WTC11 (cell line): ENCODE measurements at regions not wholly inside any gene's neighbourhood (a gene's known extent, or its start where the extent isn't known, plus 50 kb on each side); places are given as distances from the start of the nearest gene placed in this dataset.

ENCODE experiments used
- ATAC-seq: fragments of 200-7000 bp; cut with Tn5 transposase; 2 replicates; pipeline ENCODE4 v1.10.0; 2021; ENCODE audit warnings: mild to moderate bottlenecking, moderate library complexity
- CTCF ChIA-PET: fragments of 300-600 bp; sonication (Branson Sonifier 250); formaldehyde crosslinking; loops from one replicate; lab custom pipeline; 2021; ENCODE audit warnings: antibody characterized with exemption; lab: Charles Lee
- POLR2A ChIA-PET: fragments of 350-600 bp; sonication (Branson Sonifier 250); formaldehyde crosslinking; loops from one replicate; lab custom pipeline; 2021; ENCODE audit warnings: antibody characterized with exemption; lab: Charles Lee
- DNase-seq: peaks from one replicate; pipeline ENCODE4 v3.0.0; 2021; ENCODE audit warnings: low spot score
- H3K27ac Mint-ChIP-seq: 2 replicates; pipeline ENCODE4 v1.8.0; 2021; ENCODE audit warnings: mixed read lengths
- H3K27me3 Mint-ChIP-seq: 2 replicates; pipeline ENCODE4 v1.8.0; 2021; ENCODE audit warnings: low read depth, mild to moderate bottlenecking, moderate library complexity, mixed read lengths
- H3K36me3 Mint-ChIP-seq: 2 replicates; pipeline ENCODE4 v1.8.0; 2021; ENCODE audit warnings: mixed read lengths
- H3K4me1 Mint-ChIP-seq: 2 replicates; pipeline ENCODE4 v1.8.0; 2022; ENCODE audit warnings: mixed read lengths
- H3K4me3 Mint-ChIP-seq: 2 replicates; pipeline ENCODE4 v1.8.0; 2021; ENCODE audit warnings: mild to moderate bottlenecking, moderate library complexity, mixed read lengths
- H3K9me3 Mint-ChIP-seq: 2 replicates; pipeline ENCODE4 v1.8.0; 2021; ENCODE audit warnings: mixed read lengths
- ATF1 ChIP-seq: sonication (generic); formaldehyde crosslinking; IDR thresholded peaks from 2 replicates; pipeline ENCODE4 v1.8.1; 2023; ENCODE audit warnings: mild to moderate bottlenecking, moderate library complexity, missing genetic modification reagents
- ATF2 ChIP-seq: sonication (generic); formaldehyde crosslinking; IDR thresholded peaks from 2 replicates; pipeline ENCODE4 v1.8.1; 2022; ENCODE audit warnings: low read depth, missing genetic modification reagents, borderline replicate concordance
- CREM ChIP-seq: sonication (generic); formaldehyde crosslinking; IDR thresholded peaks from 2 replicates; pipeline ENCODE4 v1.8.1; 2022; ENCODE audit warnings: mild to moderate bottlenecking, missing genetic modification reagents, moderate library complexity
- ERG ChIP-seq: fragments of 250-450 bp; sonication (Bioruptor Pico); IDR thresholded peaks from 2 replicates; pipeline ENCODE4 v1.8.0; 2021; ENCODE audit warnings: mild to moderate bottlenecking
- ESRRA ChIP-seq: sonication (generic); formaldehyde crosslinking; IDR thresholded peaks from 2 replicates; pipeline ENCODE4 v1.8.1; 2022; ENCODE audit warnings: mild to moderate bottlenecking, missing genetic modification reagents, borderline replicate concordance
- FOXK1 ChIP-seq: sonication (generic); formaldehyde crosslinking; IDR thresholded peaks from 2 replicates; pipeline ENCODE4 v1.8.0; 2022; ENCODE audit warnings: mild to moderate bottlenecking, moderate library complexity, missing genetic modification reagents
- JAZF1 ChIP-seq: fragments of 250-450 bp; sonication (Bioruptor Pico); IDR thresholded peaks from 2 replicates; pipeline ENCODE4 v1.9.0; 2021; ENCODE audit warnings: moderate library complexity, mild to moderate bottlenecking, inconsistent platforms
- JUN ChIP-seq: sonication (generic); formaldehyde crosslinking; IDR thresholded peaks from 2 replicates; pipeline ENCODE4 v1.8.0; 2023; ENCODE audit warnings: mild to moderate bottlenecking, missing genetic modification reagents
- MAX ChIP-seq: sonication (generic); formaldehyde crosslinking; IDR thresholded peaks from 2 replicates; pipeline ENCODE4 v1.8.0; 2022; ENCODE audit warnings: mild to moderate bottlenecking, missing genetic modification reagents
- NR1H2 ChIP-seq: sonication (generic); formaldehyde crosslinking; IDR thresholded peaks from 2 replicates; pipeline ENCODE4 v1.9.0; 2021; ENCODE audit warnings: mild to moderate bottlenecking, moderate library complexity, missing genetic modification reagents
- OVOL2 ChIP-seq: fragments of 250-450 bp; sonication (Bioruptor Pico); IDR thresholded peaks from 2 replicates; pipeline ENCODE4 v1.9.0; 2021; ENCODE audit warnings: mild to moderate bottlenecking, borderline replicate concordance
- PRDM15 ChIP-seq: sonication (generic); formaldehyde crosslinking; IDR thresholded peaks from 2 replicates; pipeline ENCODE4 v1.8.0; 2022; ENCODE audit warnings: missing genetic modification reagents
- SOX15 ChIP-seq: fragments of 250-450 bp; sonication (Bioruptor Pico); IDR thresholded peaks from 2 replicates; pipeline ENCODE4 v1.9.0; 2021; ENCODE audit warnings: mild to moderate bottlenecking
- ZNF121 ChIP-seq: sonication (generic); formaldehyde crosslinking; IDR thresholded peaks from 2 replicates; pipeline ENCODE4 v1.8.0; 2023; ENCODE audit warnings: missing genetic modification reagents
- ZNF232 ChIP-seq: sonication (generic); formaldehyde crosslinking; IDR thresholded peaks from 2 replicates; pipeline ENCODE4 v1.8.0; 2022; ENCODE audit warnings: mild to moderate bottlenecking, missing genetic modification reagents
- TF ChIP-seq, protein P1 (sequence below): fragments of 250-450 bp; sonication (Bioruptor Pico); IDR thresholded peaks from 2 replicates; pipeline ENCODE4 v1.9.0; 2021; ENCODE audit warnings: mild to moderate bottlenecking
- TF ChIP-seq, protein P2 (sequence below): sonication (generic); formaldehyde crosslinking; conservative IDR thresholded peaks from 2 replicates; pipeline ENCODE4 v1.8.1; 2023; ENCODE audit warnings: mild to moderate bottlenecking, low read depth, missing genetic modification reagents, moderate library complexity

DNA sequence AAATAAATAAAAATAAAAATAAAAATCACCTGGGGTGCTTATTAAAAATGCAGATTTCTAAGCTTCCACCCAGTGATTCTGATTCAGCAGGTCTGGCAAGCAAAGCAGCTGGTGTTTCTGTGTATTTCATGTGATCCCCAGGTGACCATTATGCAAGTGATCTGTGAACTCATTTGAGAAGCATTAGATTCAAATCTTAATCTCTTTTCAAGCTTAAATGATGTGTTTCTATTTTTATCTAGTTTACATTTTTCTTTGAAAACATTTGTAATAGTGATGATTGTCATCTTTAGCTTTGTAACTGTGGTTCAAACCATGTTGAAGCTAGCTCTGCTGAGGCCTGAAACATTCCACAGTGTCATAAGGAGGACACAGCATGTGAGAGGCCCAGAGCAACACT, 804.8 kb upstream of the ZNF608 start (continued):
- TF ChIP-seq PRDM15 (CRISPR knock-in tag) (no peak), ERG (CRISPR knock-in tag) (no peak), ESRRA (CRISPR knock-in tag) (no peak), CREM (CRISPR knock-in tag) (no peak), ATF2 (CRISPR knock-in tag) (no peak)

- no peak overlapping the region for H3K27ac Mint-ChIP-seq
- H3K4me3 Mint-ChIP-seq = no peak overlapping the region
- TF ChIP-seq ATF1 (CRISPR knock-in tag) (no peak), ZNF121 (CRISPR knock-in tag) (no peak), ZNF232 (CRISPR knock-in tag) (no peak), MAX (CRISPR knock-in tag) (no peak), ERG (CRISPR knock-in tag) (no peak), OVOL2 (no peak), SOX15 (no peak), JAZF1 (CRISPR knock-in tag) (no peak), NR1H2 (CRISPR knock-in tag) (no peak), JUN (no peak), FOXK1 (CRISPR knock-in tag) (no peak)
- TF ChIP-seq, protein P1, sequence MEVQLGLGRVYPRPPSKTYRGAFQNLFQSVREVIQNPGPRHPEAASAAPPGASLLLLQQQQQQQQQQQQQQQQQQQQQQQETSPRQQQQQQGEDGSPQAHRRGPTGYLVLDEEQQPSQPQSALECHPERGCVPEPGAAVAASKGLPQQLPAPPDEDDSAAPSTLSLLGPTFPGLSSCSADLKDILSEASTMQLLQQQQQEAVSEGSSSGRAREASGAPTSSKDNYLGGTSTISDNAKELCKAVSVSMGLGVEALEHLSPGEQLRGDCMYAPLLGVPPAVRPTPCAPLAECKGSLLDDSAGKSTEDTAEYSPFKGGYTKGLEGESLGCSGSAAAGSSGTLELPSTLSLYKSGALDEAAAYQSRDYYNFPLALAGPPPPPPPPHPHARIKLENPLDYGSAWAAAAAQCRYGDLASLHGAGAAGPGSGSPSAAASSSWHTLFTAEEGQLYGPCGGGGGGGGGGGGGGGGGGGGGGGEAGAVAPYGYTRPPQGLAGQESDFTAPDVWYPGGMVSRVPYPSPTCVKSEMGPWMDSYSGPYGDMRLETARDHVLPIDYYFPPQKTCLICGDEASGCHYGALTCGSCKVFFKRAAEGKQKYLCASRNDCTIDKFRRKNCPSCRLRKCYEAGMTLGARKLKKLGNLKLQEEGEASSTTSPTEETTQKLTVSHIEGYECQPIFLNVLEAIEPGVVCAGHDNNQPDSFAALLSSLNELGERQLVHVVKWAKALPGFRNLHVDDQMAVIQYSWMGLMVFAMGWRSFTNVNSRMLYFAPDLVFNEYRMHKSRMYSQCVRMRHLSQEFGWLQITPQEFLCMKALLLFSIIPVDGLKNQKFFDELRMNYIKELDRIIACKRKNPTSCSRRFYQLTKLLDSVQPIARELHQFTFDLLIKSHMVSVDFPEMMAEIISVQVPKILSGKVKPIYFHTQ = no peak
- TF ChIP-seq, protein P2, sequence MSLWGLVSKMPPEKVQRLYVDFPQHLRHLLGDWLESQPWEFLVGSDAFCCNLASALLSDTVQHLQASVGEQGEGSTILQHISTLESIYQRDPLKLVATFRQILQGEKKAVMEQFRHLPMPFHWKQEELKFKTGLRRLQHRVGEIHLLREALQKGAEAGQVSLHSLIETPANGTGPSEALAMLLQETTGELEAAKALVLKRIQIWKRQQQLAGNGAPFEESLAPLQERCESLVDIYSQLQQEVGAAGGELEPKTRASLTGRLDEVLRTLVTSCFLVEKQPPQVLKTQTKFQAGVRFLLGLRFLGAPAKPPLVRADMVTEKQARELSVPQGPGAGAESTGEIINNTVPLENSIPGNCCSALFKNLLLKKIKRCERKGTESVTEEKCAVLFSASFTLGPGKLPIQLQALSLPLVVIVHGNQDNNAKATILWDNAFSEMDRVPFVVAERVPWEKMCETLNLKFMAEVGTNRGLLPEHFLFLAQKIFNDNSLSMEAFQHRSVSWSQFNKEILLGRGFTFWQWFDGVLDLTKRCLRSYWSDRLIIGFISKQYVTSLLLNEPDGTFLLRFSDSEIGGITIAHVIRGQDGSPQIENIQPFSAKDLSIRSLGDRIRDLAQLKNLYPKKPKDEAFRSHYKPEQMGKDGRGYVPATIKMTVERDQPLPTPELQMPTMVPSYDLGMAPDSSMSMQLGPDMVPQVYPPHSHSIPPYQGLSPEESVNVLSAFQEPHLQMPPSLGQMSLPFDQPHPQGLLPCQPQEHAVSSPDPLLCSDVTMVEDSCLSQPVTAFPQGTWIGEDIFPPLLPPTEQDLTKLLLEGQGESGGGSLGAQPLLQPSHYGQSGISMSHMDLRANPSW (CRISPR knock-in tag) = no peak
- H3K4me1 Mint-ChIP-seq = peaks cover 22% of the 10 kb centered on the region
- no peaks in the 10 kb centered on the region for H3K36me3 Mint-ChIP-seq
- ChIA-PET CTCF (no interaction called here), POLR2A (no interaction called here)
- no peaks in the 10 kb centered on the region for H3K9me3 Mint-ChIP-seq
- ATAC-seq (no peak), DNase-seq (no peak)
- H3K27me3 Mint-ChIP-seq = no peaks in the 10 kb centered on the region
These were observed 805.4 kb upstream of the ZNF608 start for GRCh38 chr5:125551797-125552196.
